ENCODE measurements at regions not wholly inside any gene's neighbourhood (a gene's known extent, or its start where the extent isn't known, plus 50 kb on each side); places are given as distances from the start of the nearest gene placed in this dataset.

DNA sequence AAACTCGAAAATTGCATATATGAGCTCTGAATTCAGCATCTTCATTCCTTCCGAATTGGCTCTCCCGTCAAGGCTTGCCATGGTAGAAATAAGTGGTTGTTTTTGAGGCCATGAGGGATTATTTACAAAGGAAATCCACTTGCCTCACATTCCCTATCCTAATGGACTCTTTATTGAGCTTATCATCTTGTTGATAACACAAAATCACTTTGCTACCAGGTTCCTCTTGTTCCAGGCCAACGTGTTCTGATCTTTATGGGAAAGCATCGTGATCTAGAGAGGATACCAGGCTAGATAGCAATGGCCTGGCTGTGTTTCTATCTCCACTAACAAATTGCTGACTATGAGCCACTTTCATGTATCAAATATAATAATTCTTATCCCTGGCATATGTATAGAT is 811.7 kb downstream of the TLR4 start:
- H3K27ac ChIP-seq (ENCODE audit: low read depth, low read length), result no peak overlapping the region
- H3K27me3 ChIP-seq (ENCODE audit: control insufficient read depth, insufficient read depth, low read length), result no peaks in the 10 kb centered on the region
- DNase-seq (ENCODE audit: low read depth, low spot score), result no peak
- CTCF ChIA-PET, result no interaction called here
- POLR2A ChIA-PET, result no interaction called here
- TF ChIP-seq, protein P1, sequence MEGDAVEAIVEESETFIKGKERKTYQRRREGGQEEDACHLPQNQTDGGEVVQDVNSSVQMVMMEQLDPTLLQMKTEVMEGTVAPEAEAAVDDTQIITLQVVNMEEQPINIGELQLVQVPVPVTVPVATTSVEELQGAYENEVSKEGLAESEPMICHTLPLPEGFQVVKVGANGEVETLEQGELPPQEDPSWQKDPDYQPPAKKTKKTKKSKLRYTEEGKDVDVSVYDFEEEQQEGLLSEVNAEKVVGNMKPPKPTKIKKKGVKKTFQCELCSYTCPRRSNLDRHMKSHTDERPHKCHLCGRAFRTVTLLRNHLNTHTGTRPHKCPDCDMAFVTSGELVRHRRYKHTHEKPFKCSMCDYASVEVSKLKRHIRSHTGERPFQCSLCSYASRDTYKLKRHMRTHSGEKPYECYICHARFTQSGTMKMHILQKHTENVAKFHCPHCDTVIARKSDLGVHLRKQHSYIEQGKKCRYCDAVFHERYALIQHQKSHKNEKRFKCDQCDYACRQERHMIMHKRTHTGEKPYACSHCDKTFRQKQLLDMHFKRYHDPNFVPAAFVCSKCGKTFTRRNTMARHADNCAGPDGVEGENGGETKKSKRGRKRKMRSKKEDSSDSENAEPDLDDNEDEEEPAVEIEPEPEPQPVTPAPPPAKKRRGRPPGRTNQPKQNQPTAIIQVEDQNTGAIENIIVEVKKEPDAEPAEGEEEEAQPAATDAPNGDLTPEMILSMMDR (IDR thresholded peaks at IDR 0.05; ENCODE audit: low read depth, low read length), result no peak
- H3K9me3 ChIP-seq (ENCODE audit: control insufficient read depth, insufficient read depth, low read length), result peaks cover 10% of the 10 kb centered on the region
- H3K4me3 ChIP-seq (ENCODE audit: low read depth, low read length), result no peak overlapping the region

DNA sequence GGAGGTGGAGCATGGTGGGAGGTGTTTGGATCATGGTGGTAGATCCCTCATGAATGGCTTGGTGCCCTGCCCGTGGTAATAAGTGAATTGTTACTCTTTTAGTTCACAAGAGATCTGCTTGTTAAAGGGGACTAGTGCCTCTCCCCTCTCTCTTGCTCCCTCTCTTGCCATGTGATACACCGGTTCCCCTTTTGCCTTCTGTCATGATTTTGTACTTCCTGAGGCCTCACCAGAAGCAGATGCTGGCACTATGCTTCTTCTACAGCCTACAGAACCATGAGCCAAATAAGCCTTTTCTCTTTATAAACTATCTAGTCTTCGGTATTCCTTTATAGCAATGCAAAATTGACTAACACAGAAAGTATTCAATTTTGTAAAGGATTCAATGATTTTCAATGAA is 817.1 kb downstream of the TLR4 start:
- CTCF ChIA-PET, result no interaction called here
- H3K27ac ChIP-seq (ENCODE audit: low read depth, low read length), result no peak overlapping the region
- DNase-seq (ENCODE audit: low read depth, low spot score), result no peak
- TF ChIP-seq, protein P1 (IDR thresholded peaks at IDR 0.05; ENCODE audit: low read depth, low read length), result no peak
- H3K27me3 ChIP-seq (ENCODE audit: control insufficient read depth, insufficient read depth, low read length), result no peaks in the 10 kb centered on the region
- peaks cover 7% of the 10 kb centered on the region; the same call in 1 of the 2 replicates for H3K9me3 ChIP-seq (ENCODE audit: control insufficient read depth, insufficient read depth, low read length)
- H3K4me3 ChIP-seq (ENCODE audit: low read depth, low read length), result no peak overlapping the region
- POLR2A ChIA-PET, result no interaction called here

DNA sequence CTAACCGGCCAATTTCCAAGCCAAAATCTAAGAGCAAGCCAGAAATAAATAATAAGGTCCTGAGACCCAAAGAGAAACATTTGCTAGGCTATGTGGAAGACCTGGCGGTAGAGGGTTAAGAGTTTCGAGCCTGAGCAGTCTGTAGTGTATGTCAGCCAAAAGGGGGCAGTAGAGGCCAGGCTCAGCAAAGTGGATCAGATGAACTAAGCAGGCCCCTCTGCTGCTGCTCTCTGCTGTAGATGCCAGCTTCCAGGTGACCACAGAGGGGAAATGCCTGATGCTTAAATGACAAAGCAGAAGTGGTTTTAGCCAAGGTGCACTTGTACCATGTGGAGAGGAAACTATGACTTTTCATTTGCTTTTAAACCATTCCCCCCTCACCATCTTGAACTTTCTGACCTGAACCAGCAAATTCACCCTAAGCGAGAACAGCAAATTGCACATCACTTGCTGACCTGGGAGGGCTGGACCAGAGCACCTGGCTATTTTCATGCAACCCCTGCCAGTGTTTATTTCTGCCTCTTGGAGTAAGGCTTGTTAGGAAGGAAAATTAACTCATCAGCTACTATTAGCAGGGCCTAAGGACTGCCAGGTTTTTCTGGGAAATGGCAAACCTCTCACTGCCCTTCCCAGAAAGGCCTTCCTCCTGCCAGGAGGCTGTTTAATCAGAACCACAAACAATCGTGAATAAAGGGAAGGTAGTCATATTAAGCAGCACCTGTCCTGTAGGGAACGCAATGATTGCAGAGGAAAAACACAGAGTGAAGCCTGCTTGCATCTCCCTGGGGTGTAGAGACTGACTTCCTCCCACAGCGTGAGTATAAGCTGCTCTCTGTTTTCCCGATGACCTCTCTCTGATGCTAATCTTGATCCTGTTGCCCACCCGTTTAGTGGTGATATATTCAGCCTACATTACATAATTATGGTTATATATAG is 818.2 kb downstream of the TLR4 start:
- POLR2A ChIA-PET, result no interaction called here
- TF ChIP-seq, protein P1 (IDR thresholded peaks at IDR 0.05; ENCODE audit: low read depth, low read length), result no peak
- Histone ChIP-seq H3K4me3 (ENCODE audit: low read depth, low read length) (no peak overlapping the region), H3K9me3 (ENCODE audit: control insufficient read depth, insufficient read depth, low read length) (peaks cover 7% of the 10 kb centered on the region; the same call in 1 of the 2 replicates), H3K27me3 (ENCODE audit: control insufficient read depth, insufficient read depth, low read length) (no peaks in the 10 kb centered on the region), H3K27ac (ENCODE audit: low read depth, low read length) (no peak overlapping the region)
- CTCF ChIA-PET, result no interaction called here
- DNase-seq (ENCODE audit: low read depth, low spot score), result no peak

DNA sequence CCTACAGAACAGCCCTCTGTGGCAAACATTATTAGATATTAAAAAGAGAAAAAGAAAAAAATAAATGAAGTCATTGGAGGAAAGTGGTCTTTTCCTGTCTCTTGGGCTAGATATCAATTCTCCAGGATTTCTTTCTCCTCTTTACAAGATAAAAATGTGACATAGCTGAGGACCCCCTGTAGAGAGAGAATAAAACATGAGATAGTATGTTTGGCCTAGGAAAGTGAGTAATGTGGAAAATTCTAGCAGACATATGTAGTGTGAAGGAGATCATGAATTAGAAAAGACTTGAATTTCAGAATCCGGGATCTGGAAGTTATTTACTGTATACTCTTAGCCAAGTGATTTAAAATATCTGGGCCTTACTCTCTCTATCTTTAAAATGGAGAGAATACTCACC is 823.1 kb downstream of the TLR4 start:
- POLR2A ChIA-PET, result no interaction called here
- H3K4me3 ChIP-seq (ENCODE audit: low read depth, low read length), result no peak overlapping the region
- CTCF ChIA-PET, result no interaction called here

DNA sequence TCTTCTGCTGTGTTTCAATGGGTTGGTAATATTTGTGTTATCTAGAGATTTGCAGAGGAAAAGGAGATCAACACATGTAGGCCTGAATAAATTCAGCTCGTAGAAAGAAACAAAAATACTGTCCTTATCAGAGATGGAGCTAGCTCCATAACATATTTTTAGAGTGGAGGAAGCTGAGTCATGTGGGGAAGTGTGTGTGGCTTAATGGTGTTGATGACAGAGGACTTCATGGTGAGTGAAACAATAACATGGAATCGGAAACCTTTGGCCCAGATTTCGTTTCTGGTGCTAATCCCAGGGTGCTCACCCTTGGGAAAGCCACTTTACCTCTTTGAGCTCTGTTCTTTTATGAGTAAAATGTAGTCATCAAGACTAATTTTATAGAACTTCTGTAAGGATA is 825.0 kb downstream of the TLR4 start:
- no peaks in the 10 kb centered on the region for H3K27me3 ChIP-seq (ENCODE audit: control insufficient read depth, insufficient read depth, low read length)
- H3K27ac ChIP-seq (ENCODE audit: low read depth, low read length), result no peak overlapping the region
- POLR2A ChIA-PET, result no interaction called here
- peaks cover 6% of the 10 kb centered on the region; the same call in 1 of the 2 replicates for H3K9me3 ChIP-seq (ENCODE audit: control insufficient read depth, insufficient read depth, low read length)
- no peak overlapping the region for H3K4me3 ChIP-seq (ENCODE audit: low read depth, low read length)
- DNase-seq (ENCODE audit: low read depth, low spot score), result no peak
- TF ChIP-seq, protein P1 (IDR thresholded peaks at IDR 0.05; ENCODE audit: low read depth, low read length), result no peak
- CTCF ChIA-PET, result no interaction called here

More for the DNA sequence above, 823.1 kb downstream of the TLR4 start:
- TF ChIP-seq, protein P1 (IDR thresholded peaks at IDR 0.05; ENCODE audit: low read depth, low read length), result no peak
- Histone ChIP-seq H3K9me3 (ENCODE audit: control insufficient read depth, insufficient read depth, low read length) (peaks cover 7% of the 10 kb centered on the region; the same call in 1 of the 2 replicates), H3K27ac (ENCODE audit: low read depth, low read length) (no peak overlapping the region), H3K27me3 (ENCODE audit: control insufficient read depth, insufficient read depth, low read length) (no peaks in the 10 kb centered on the region)
- DNase-seq (ENCODE audit: low read depth, low spot score), result no peak
